ENCODE measurements at regions not wholly inside any gene's neighbourhood (a gene's known extent, or its start where the extent isn't known, plus 50 kb on each side); places are given as distances from the start of the nearest gene placed in this dataset.

DNA sequence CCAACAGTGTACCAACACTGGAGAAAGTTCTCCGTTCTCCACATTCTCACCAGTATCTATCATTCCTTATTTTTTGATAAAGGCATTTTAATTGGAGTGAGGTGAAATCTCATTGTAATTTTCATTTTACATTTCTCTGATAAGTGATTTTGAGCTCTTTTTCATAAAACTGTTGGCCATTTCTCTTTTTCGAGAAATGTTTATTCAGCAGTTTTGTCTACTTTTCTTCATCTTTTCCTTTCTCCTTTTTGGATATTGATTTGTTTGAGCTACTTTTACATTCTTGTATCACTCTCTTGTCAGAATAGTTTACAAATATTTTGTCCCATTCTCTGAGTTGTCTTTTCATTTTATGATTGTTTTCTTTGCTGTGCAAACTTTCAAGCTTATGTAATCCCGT lies 555.2 kb downstream of the COL12A1 start:
- DNase-seq (ENCODE audit: low read depth in 3 of 3, low spot score in 2 of 3): no peak

DNA sequence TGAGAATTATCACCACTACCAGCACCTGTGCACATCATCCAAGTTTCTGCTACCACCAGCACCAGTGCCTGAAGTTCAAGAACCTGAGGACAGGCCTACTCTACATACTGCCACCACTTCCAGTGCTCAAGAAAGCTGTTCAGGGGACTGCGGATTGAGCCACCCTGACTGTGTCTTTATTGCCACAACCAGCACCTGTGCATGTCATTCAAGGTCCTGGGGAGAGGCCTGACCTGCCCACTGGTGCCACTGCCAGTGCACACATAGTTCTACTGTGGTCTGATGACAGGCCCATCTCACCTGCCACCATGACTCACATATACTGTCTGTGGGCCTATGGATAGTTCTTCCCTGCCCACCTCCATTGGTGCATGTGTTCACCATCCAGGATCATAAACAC lies 559.4 kb downstream of the COL12A1 start:
- DNase-seq (ENCODE audit: low read depth in 3 of 3, low spot score in 2 of 3): no peak

DNA sequence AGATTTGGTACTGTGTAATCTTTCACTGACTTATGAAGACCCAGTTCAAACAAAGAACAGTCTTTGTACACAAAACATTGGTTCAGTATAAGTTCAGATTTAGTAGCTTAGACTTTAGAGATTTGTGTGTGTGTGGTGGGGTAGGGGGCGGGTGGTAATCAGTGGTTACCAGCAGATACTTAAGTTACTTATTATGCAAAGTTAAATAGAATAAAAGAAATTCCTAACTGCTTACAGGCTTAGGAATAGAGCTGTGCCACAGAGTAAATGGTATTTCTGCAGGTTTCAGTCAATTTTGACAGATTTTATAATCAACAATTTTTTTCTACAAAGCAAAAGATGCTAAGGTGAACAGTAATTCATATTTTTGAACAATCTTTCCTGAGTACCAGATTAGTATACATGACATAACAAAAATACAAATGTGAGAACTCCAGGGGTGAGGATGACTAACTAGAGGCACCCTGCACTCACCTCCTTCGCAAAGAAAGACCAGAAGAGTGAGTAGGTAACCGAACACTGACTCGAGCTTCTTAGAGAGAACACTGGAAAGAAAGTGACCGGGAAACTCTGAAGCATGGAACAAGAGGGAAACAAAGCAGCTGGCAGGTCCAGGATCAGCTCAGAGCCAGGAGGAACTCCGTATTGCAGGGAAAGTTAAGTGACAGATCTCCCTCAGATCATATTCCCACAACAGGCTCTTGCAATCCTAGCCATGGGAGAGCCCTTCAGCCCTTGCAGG lies 560.6 kb downstream of the COL12A1 start:
- DNase-seq (ENCODE audit: low read depth in 3 of 3, low spot score in 2 of 3): no peak

DNA sequence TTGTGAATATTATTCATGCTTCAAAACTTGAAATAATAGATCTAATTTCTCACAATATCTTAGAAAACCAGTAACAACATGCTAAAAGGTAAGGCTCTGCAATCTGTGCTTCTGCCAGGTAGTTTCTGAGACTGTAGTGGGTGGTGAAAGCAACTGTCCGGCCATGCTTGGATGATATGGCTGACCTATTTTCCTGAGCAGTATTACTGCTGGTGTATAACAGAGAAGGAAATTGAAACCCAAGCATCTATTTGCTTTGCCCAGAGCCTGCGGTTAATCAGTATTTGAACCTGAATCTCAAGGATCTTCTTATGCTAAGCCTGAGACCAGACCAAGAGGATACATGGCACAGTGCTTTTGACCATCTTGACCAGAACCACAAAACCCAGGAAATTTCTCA lies 563.8 kb downstream of the COL12A1 start:
- DNase-seq (ENCODE audit: low read depth in 3 of 3, low spot score in 2 of 3): no peak

DNA sequence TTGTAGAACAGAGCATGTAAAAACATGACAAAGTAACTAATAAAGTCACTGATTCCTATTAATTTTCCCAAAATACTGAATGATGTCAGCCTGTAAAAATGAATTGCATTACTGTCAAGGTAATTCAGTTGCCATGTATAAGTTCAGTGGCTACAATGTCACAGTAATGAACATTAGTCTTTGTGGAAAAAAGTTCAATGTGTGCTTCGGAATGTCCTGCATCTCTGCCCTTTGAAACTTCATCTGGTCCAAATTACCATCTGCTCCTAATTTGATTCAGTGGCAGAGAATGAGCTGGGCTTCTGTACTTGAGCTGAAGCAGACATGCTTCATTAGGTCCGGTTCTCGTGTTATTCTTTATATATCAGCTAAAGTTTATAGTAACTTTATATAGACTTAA lies 567.4 kb downstream of the COL12A1 start:
- DNase-seq (ENCODE audit: low read depth in 3 of 3, low spot score in 2 of 3): no peak

DNA sequence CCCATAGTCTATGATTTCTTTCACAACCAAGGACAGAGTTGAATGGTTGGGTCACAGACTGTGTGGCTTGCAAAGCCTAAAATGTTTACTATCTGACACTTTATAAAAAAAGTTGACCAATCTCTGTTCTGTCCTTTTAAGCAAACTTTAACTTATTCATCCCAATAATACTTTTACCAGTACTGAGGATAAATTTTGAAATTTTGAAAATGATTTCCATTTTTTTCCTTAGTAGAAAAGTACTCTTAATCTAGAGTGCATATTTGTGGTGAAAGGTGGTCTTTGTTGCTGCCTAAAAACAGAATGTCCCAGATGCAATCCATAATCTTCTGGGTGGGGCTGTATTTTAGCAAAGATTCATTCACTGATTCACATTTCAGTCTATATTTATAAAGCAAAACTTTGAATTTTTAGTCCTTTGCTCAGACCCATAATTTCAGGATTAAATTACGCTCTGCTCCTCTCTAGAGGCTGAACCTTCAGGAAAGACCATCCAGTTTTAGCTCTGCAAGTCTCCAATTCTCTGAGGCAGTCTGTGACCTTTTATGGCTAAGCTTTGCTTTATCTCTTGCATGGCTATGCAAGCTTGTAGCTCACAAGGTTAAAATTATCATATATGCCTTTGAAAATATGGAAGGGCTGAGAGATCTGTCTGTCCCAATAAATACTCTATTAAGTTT lies 573.5 kb downstream of the COL12A1 start:
- no peak for DNase-seq (ENCODE audit: low read depth in 3 of 3, low spot score in 2 of 3)

DNA sequence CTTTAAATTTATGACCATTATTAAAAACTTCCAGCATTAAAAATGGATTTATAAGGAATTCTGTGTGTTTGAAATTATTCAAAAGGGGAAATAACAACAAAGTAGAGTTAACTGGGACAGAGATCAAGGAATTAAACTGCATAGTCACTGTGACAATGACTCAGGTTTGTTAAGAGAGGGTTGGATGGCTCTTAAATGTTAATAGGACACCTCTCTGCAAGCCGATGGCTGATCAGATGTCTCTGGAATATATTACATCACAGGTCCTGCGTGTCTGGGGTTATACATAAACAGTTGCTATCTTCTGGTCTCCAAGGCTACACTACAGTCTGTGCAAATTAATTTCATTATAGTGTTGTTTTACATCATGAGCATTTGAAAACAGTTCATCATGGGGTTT lies 574.3 kb downstream of the COL12A1 start:
- DNase-seq (ENCODE audit: low read depth in 3 of 3, low spot score in 2 of 3): no peak

DNA sequence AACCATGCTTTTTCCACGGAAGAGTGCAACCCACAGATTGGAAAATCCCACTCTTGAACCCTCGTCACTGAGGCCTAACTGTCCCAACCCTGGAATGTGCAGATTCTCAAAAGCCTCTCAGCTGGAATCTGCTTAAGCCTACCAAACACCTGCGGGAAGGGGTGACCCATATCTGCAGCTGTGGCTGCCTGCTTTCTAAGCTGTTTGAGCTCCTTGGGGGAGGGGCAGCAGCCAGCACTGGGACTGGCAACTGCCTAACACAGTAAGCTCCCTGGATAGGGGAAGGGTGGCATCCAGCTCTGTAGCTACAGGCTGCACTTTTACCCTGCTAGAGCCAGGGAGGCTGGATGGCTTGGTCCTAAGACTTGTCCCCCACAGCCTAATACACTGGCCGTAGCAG lies 579.6 kb downstream of the COL12A1 start:
- DNase-seq (ENCODE audit: low read depth in 3 of 3, low spot score in 2 of 3): no peak

DNA sequence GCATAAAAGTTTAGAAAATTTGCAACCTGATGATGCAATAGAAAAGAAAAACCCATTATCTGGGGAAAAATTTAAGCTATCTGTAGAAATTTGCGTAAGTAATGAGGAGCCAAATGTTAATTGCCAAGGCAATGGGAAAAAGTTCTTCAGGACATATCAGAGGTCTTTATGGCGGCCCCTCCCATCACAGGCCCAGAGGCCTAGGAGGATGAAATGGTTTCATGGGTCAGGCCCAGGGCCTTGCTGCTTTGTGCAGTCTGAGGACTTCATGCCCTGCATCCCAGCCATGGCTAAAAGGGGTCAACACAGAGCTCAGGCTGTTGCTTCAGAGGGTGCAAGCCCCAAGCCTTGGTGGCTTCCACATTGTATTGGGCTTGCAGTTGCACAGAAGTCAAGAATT lies 582.8 kb downstream of the COL12A1 start:
- no peak for DNase-seq (ENCODE audit: low read depth in 3 of 3, low spot score in 2 of 3)

DNA sequence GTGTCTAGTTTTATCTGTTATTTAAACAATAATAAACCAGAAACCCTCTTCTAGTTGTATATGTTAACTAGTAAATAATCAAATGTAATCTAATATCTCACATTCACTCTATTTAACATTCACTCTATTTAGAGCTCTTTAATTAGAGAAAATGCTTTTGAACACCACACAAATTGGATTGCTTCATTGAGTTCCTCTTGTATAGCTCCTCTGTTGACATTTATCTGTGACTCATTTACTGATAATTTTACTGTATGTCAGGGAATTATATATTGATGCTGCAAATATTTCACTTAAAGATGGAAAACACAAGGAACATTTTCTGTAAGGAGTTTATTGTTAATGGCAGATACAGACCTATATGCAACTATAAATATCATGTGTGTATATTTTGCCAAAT lies 594.6 kb downstream of the COL12A1 start:
- no peak for DNase-seq (ENCODE audit: low read depth in 3 of 3, low spot score in 2 of 3)

DNA sequence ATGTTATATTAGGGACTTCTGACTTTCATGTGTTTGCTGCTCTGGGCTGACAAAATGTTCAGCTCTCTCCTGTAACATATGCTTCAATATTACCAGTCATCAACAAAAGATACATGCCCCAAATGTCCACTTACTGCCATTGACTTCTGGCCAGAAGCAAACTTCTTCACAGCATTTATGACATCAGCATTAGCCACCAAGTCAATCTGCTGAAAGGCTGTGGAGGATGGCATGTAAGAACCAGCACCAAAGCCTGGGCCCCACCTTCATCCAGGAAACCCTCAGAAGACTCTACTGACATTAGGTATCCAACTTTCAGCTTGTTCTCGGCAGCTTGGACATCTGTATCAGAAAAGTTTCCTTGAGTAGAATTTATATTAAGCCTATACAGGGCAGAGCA lies 595.5 kb downstream of the COL12A1 start:
- no peak for DNase-seq (ENCODE audit: low read depth in 3 of 3, low spot score in 2 of 3)

DNA sequence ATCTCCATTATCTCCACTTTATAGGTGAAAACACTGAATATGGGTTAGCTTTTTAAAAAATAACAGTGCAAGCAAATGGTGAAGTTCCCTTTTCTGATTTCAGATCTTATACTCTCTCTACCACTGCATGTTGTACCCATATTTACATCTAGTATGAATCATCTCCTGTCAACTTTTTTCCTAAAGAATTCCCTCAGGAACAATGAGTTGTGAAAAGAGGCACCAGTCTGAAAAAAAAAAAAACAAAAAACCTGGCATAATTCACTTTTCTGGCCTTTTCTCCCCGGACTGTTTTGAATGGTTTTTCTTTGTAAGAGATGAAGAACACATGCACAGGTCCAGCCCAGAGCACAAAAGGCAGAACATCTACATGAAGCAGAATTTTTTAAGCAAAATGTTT lies 596.0 kb downstream of the COL12A1 start:
- DNase-seq (ENCODE audit: low read depth in 3 of 3, low spot score in 2 of 3): no peak

DNA sequence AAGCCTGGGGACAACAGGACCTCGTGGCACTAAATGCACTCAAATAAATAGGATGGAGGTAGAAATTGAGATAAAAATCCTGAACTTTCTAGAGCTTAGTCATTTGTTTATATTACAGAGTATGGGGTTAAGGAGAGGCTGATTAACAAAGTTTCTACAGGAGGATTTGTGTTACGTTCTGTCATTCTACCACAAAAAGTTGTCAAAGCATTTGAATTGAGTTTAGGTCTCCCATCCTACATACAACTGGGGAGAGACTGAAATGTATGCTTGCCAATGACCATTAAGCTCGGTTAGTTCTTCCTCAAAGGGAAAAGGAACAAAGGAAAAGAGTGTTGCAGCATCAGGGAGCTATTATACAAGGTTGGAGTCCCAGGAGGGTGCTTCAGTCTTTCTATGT lies 597.9 kb downstream of the COL12A1 start:
- DNase-seq (ENCODE audit: low read depth in 3 of 3, low spot score in 2 of 3): no peak

DNA sequence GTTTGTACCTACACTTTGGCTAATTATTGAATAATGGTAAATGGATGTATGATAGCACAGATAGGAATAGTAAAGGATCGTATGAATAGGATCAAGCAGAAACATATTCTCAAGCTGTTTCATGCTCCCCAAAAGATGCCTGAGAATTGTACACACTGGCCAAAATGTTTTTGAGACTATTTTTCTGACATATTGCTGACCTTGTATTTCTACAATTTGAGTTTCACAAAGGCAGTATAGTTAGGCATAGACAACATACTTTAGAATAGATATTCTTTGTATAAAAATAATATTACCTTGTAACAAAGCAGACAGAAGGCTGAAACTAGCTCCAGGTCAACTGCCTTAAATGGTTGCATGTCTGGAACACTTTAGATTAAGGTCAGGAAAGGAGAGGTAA lies 598.4 kb downstream of the COL12A1 start:
- no peak for DNase-seq (ENCODE audit: low read depth in 3 of 3, low spot score in 2 of 3)

DNA sequence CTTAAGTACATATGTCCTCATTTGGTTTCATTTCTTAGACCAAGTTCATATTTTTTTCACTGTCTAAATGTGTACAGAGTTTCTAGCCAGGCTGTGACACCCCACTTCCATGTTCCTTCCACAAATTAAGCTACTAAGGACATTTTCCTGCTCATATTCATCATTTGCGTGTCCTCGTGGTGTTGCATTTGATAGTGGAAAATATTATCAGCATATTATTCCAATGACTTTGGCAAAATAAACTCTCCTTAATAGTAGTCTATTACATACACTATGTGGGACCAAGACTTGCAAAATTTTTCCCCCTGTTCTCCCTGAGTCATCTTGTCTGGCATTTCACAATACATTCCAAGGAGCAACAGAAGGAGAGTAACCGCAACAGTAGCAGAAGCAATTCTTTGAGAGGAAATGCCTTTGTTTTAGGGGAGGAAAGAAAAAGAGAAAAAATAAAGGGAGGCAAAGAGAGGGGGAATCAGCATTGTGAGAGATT lies 599.2 kb downstream of the COL12A1 start:
- DNase-seq (ENCODE audit: low read depth in 3 of 3, low spot score in 2 of 3): no peak

DNA sequence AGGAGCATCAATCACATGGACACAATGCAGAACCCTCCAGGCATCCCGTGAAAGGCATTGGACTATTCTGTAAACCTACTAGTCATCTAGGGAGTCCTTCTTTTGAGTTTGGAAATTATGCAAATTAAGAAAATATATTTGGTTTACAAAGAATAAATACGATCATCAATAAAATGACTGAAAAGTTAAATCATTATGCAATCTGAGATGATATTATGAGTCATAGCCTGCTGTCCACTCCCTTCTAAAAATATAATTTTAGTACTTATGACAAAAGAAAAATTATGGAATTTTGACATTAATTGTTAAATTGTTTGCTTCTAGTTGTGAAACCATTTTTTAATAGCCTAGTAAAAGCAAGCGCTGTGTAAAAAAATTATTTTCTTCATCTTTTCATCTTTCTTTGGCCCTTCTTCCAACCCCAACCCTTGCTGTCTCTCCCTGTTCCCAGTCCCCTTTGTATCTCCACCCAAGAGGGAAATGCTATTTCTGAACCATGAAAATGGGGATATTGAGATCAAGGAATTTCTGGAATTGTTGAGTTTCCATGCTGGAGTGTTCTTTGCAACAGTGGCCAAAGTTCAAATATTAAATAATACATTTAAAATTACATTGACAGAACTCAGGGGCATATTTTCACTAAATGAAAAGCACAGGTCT lies 599.8 kb downstream of the COL12A1 start:
- no peak for DNase-seq (ENCODE audit: low read depth in 3 of 3, low spot score in 2 of 3)

DNA sequence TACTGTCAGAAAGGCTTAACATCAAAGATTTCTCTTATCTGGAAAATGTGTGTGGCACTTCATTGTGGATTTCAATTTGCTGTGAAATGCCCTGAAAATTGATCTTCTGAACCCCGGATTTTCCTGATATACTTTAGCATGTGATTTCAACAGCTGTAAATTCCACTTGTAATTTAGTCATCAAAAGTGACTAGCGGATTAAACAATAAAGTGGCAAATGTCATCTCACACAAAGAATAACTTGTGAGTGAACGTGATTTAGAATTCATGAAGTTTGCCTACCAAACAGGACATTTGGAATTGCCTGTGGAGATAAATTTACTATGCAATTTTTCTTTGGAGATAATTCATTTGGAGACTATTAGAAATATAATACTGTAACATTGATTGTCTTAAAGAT lies 601.6 kb downstream of the COL12A1 start:
- DNase-seq (ENCODE audit: low read depth in 3 of 3, low spot score in 2 of 3): no peak

DNA sequence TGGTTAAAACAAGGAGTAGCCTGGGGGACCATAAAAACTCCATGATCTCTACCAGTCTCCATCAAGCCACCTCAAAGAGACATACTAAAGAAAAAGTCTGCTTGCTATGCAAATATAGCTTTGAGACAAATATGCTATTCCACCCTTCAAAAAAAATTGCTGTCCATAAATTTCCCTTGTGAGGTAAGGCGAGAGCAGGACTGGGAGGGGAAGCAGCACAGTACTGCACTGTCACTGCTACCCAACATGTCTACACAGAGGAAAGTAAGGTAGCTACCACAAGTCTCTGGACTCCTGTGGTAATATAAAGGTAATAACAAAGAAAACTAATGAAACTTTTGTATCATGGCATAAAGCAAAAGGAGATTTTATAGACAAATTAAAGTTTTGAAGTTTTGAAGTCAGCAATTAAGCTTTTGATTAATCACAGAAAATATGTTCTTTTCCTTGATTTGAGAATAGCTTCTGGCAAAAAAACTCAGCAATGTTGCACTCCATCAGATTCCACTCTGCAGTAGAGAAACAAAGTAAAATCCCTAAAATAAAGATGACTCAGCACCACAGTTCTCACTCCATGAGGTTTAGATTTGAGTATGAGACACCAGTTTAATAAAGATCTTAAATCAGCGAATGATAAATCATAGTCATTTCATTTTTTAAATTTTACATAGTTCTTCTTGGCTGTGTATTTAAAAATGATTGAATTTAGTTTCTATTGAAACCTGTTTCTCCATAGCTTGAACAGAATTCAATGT lies 602.4 kb downstream of the COL12A1 start:
- DNase-seq (ENCODE audit: low read depth in 3 of 3, low spot score in 2 of 3): no peak

DNA sequence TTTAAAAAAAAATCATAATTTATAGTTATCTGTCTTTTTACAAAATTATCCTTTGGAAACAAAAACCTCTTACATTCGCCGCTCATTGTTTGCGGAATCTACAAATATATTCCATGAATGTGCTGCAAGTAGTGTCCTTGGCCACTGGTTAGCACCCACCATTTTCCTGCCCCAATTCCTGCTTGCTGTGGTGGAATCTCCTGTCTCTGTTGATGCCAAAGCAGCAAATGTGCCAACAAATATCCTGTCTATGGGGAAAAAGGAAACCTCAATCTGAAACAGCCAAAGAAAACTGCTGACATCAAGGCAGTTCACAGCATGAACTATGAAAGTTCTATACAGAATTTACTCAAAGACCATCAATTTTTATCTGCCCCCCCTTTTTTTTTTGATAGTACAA lies 603.6 kb downstream of the COL12A1 start:
- no peak for DNase-seq (ENCODE audit: low read depth in 3 of 3, low spot score in 2 of 3)

DNA sequence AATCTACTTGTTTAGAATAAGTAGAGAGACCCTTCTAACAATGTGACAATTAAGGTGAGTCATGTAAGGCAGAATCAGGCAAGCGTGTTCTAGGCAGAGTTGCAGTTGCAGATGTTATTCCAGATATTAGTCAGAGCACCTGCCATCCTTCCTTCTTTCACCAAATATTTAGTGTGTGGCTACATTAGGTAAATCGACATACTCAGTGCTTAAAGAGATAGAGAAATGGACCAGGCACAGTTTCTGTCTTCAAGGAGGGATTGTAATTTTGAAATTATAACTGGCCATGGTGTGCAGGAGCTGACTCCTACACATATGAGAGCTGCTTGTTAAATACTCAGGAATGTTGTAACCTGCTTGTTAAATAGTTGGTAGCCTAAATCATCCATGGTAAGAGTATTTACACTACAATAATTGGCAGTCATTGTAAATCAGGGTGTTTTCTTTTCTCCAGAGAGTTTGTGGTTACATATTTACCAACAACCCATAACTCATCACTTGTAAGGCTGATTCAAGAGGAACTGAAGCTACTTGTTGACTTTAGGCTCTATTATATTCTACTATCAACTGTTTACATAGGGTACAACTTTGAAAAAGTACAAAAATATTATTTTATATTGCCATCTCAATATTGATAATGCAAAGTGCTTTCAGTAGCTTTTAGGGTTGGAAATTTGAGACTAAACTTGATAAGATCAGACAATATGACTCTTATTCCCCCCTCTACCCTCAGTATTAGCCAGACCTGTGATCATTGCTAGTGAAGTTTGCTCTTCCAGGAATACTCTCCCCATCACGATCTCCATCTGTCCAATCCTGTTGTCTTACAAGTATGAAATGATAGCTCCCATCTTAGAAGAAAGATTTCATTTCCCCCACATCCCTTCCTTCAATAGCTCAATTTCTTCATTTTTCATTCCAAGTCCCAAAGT lies 607.1 kb downstream of the COL12A1 start:
- no peak for DNase-seq (ENCODE audit: low read depth in 3 of 3, low spot score in 2 of 3)
